COLO668 (cell line): ENCODE measurements at regions not wholly inside any gene's neighbourhood (a gene's known extent, or its start where the extent isn't known, plus 50 kb on each side); places are given as distances from the start of the nearest gene placed in this dataset.
"Not testable (repeated sequence)": the region's sequence is repeated elsewhere in the genome, so short reads cannot be mapped to it uniquely, and the experiment has no call there.

ENCODE experiments used
- DNase-seq: peaks from one replicate; lab custom pipeline; 2025; ENCODE audit not compliant: unreplicated experiment; lab: John Stamatoyannopoulos, UW

- not testable (repeated sequence) for DNase-seq
Measured at GRCh38 chr4:27813699-27814425, 953.2 kb downstream of the STIM2 start.

GRCh38 chr4:27819246-27819645, 958.6 kb downstream of the STIM2 start:
- no peak for DNase-seq

- DNase-seq: no peak
Measured at GRCh38 chr4:27828843-27829242, 968.2 kb downstream of the STIM2 start.

- DNase-seq: no peak
Measured at GRCh38 chr4:27830251-27830650, 969.6 kb downstream of the STIM2 start.

GRCh38 chr4:27835851-27836250, 975.2 kb downstream of the STIM2 start:
- DNase-seq: no peak

- no peak for DNase-seq
Measured at GRCh38 chr4:27836523-27836922, 975.9 kb downstream of the STIM2 start.

GRCh38 chr4:27843776-27844175, 983.1 kb downstream of the STIM2 start:
- DNase-seq: no peak

- DNase-seq: no peak
Measured at GRCh38 chr4:27844376-27844775, 983.7 kb downstream of the STIM2 start.

- DNase-seq: no peak
Measured at GRCh38 chr4:27846951-27847350, 986.3 kb downstream of the STIM2 start.

- peak; percentile 4 for DNase-seq
Measured at GRCh38 chr4:27861381-27861787, 1000.7 kb downstream of the STIM2 start.

- DNase-seq: no peak
Measured at GRCh38 chr4:27861802-27862201, 1001.2 kb downstream of the STIM2 start.

GRCh38 chr4:27873596-27873995, 1013.0 kb downstream of the STIM2 start:
- DNase-seq: no peak

GRCh38 chr4:27881705-27882104, 1021.1 kb downstream of the STIM2 start:
- DNase-seq: no peak

- no peak for DNase-seq
Measured at GRCh38 chr4:27886120-27886519, 1025.5 kb downstream of the STIM2 start.

- no peak for DNase-seq
Measured at GRCh38 chr4:27887646-27888045, 1027.0 kb downstream of the STIM2 start.

GRCh38 chr4:27888505-27888904, 1027.9 kb downstream of the STIM2 start:
- no peak for DNase-seq

GRCh38 chr4:27894951-27895350, 1034.3 kb downstream of the STIM2 start:
- no peak for DNase-seq

GRCh38 chr4:27908356-27908755, 1047.7 kb downstream of the STIM2 start:
- no peak for DNase-seq

GRCh38 chr4:27910227-27910626, 1049.6 kb downstream of the STIM2 start:
- DNase-seq: no peak

GRCh38 chr4:27911047-27911446, 1050.4 kb downstream of the STIM2 start:
- DNase-seq: no peak

- DNase-seq: no peak
Measured at GRCh38 chr4:27913738-27914137, 1053.1 kb downstream of the STIM2 start.

GRCh38 chr4:27915822-27916221, 1055.2 kb downstream of the STIM2 start:
- DNase-seq: no peak
